Right lobe of liver (tissue), 4 donors: ENCODE measurements at regions not wholly inside any gene's neighbourhood (a gene's known extent, or its start where the extent isn't known, plus 50 kb on each side); places are given as distances from the start of the nearest gene placed in this dataset.

ENCODE experiments used
- POLR2A ChIP-seq: fragments of 450-650 bp; IDR thresholded peaks from one replicate; pipeline ENCODE4 v1.6.1; 2017; ENCODE audit warnings: antibody characterized with exemption, mild to moderate bottlenecking
- TF ChIP-seq, protein P1 (sequence below), 4 donors: fragments of 200-600 bp in 3 of 4; fragments of 450-650 bp in 1 of 4; IDR thresholded peaks; one replicate each; pipeline versions ENCODE4 v1.5.1 to v1.8.0; 2016 to 2022; ENCODE audit warnings: antibody characterized with exemption in 4 of 4, mild to moderate bottlenecking in 2 of 4
- donor health status: DM: no; HTN: no; CAD: no.
- donor health status: DM: no; HTN: no; CAD: no.
- donor health status: DM: no; HTN: yes; CAD: no.

DNA sequence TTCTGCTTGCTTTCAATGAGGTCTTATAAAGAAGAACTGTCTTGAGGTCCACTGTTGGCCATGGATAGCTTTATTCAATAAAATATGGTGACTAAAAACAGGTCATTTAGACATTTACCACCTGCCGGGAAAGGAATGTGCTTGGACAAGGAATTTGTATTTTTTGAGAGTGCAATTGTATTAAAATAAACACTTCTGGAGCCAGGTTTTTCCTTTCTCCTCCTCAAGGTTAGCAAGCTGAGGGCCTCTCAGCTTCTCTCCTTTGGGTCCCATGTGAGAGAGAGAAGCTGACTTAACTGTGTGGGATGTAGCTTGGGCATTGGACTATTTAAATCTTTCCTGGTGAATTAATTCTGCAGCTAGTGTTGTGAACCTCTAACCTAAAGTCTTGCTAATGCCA, 321.0 kb downstream of the MEIS1 start:
- TF ChIP-seq, protein P1, sequence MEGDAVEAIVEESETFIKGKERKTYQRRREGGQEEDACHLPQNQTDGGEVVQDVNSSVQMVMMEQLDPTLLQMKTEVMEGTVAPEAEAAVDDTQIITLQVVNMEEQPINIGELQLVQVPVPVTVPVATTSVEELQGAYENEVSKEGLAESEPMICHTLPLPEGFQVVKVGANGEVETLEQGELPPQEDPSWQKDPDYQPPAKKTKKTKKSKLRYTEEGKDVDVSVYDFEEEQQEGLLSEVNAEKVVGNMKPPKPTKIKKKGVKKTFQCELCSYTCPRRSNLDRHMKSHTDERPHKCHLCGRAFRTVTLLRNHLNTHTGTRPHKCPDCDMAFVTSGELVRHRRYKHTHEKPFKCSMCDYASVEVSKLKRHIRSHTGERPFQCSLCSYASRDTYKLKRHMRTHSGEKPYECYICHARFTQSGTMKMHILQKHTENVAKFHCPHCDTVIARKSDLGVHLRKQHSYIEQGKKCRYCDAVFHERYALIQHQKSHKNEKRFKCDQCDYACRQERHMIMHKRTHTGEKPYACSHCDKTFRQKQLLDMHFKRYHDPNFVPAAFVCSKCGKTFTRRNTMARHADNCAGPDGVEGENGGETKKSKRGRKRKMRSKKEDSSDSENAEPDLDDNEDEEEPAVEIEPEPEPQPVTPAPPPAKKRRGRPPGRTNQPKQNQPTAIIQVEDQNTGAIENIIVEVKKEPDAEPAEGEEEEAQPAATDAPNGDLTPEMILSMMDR (IDR thresholded peaks at IDR 0.05), result no peak
- TF ChIP-seq POLR2A, result no peak
